ENCODE measurements at regions not wholly inside any gene's neighbourhood (a gene's known extent, or its start where the extent isn't known, plus 50 kb on each side); places are given as distances from the start of the nearest gene placed in this dataset.

GRCh38 chr18:29012364-29012763 is 835.4 kb upstream of the CDH2 start:
- H3K27ac ChIP-seq, result no peak overlapping the region
- TF ChIP-seq CTCF (IDR thresholded peaks at IDR 0.05), result no peak
- DNase-seq (ENCODE audit: low spot score), result no peak
- H3K4me3 ChIP-seq, result no peak overlapping the region

GRCh38 chr18:29009250-29009803 is 832.4 kb upstream of the CDH2 start:
- no peak for DNase-seq (ENCODE audit: low spot score)
- Histone ChIP-seq H3K4me3 (no peak overlapping the region), H3K27ac (no peak overlapping the region)
- TF ChIP-seq CTCF (IDR thresholded peaks at IDR 0.05), result no peak

DNA sequence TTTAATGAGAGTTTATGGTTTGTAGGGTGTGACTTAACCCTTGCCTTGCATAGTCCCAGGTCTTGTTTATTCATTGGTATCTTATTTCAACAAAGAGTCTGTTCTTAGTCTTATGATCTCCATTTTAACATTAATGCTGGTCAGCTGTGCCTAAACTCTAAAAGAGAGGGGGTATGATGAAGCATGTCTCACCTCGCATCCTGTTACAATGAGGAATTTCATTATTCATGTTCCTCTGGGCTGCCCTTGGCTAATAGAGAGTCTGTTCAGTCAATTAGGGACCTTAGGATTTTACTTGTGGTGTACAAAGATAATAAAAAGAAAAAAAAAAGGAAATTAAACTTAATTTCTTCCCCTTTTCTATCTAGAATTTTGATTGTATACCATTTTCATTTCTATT is 831.9 kb upstream of the CDH2 start:
- DNase-seq (ENCODE audit: low spot score), result no peak
- Histone ChIP-seq H3K27ac (no peak overlapping the region), H3K4me3 (no peak overlapping the region)
- TF ChIP-seq CTCF (IDR thresholded peaks at IDR 0.05), result no peak

- TF ChIP-seq CTCF (IDR thresholded peaks at IDR 0.05), result no peak
- no peak for DNase-seq (ENCODE audit: low spot score)
Measured at GRCh38 chr18:29007986-29008654, 831.2 kb upstream of the CDH2 start.

DNA sequence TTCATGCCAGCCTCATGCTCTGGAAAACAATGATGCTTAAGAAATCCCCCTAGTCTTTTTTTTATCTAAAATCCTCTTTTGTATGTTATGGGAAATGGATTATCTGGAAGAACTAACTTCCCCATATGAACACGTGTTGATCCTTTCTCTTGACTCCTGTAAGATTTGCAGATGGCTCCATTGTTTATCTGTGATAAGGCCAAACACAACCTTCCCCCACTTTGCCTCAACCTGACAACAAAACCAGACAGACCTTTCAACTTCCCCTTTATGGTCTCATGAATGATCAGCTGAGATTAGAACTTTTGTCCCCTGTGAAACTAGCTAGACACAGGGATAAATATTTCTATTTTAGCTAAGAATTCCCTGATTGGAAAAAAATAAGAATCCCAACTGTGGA is 828.0 kb upstream of the CDH2 start:
- H3K4me3 ChIP-seq, result no peak overlapping the region
- no peak for DNase-seq (ENCODE audit: low spot score)
- TF ChIP-seq CTCF (IDR thresholded peaks at IDR 0.05), result no peak
- H3K27ac ChIP-seq, result no peak overlapping the region

More at GRCh38 chr18:29007986-29008654, 831.2 kb upstream of the CDH2 start:
- no peak overlapping the region for H3K4me3 ChIP-seq
- H3K27ac ChIP-seq, result no peak overlapping the region

DNA sequence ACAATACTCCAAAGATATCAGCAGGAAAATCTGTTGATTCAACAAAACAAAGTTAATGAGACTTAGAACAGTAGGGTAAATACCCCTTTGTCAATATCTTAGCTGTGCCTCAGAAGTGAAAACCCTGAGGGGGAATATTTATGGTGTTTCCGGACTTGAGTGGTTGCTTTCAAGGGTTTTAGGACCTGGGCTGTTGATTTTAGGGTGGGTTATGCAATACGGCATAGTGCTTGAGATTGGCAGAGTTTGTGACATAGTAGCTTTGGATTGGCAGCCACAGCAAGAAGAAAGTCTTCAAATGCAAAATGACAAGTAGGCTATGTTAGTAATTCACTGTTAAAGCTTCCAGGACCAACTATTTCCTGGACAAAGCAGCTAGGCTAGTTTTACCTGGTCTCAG is 826.3 kb upstream of the CDH2 start:
- Histone ChIP-seq H3K4me3 (no peak overlapping the region), H3K27ac (no peak overlapping the region)
- DNase-seq (ENCODE audit: low spot score), result no peak
- no peak for TF ChIP-seq CTCF (IDR thresholded peaks at IDR 0.05)

GRCh38 chr18:29002747-29003146 is 825.8 kb upstream of the CDH2 start:
- TF ChIP-seq CTCF (IDR thresholded peaks at IDR 0.05), result no peak
- no peak overlapping the region for H3K27ac ChIP-seq
- no peak overlapping the region for H3K4me3 ChIP-seq
- no peak for DNase-seq (ENCODE audit: low spot score)
